Stimulated activated CD4-positive, alpha-beta T cell treated with anti-CD3 and anti-CD28 coated beads, Interleukin-2, amount 100 ng/mL, for 48 hours (primary cell): ENCODE measurements at regions not wholly inside any gene's neighbourhood (a gene's known extent, or its start where the extent isn't known, plus 50 kb on each side); places are given as distances from the start of the nearest gene placed in this dataset.
A peak's percentile ranks its signal among the peaks of the same experiment; 100 is the strongest.

Source experiments
- DNase-seq, 2 donors: peaks; one replicate each; pipeline ENCODE4 v3.0.0-alpha.2; 2020

DNA sequence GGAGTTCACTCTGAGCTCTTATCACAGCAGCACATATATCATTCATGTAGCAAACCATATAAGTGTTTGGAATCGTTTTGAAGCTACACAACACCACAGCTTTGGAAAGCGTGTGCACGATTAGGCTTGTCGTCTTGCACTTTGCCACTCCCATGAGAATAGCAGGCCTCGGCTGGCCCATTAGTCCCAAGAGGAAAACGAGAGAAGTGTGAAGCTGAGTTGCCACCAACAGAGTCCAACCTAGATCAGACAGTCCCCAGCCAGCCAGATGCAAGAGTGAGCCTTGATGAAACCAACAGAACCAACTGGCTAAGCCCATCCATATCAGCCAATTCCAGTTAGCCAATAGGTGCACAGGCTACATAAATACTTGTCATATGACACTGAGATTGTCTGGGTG lies 238.4 kb downstream of the C1orf94 start:
- no peak for DNase-seq

DNA sequence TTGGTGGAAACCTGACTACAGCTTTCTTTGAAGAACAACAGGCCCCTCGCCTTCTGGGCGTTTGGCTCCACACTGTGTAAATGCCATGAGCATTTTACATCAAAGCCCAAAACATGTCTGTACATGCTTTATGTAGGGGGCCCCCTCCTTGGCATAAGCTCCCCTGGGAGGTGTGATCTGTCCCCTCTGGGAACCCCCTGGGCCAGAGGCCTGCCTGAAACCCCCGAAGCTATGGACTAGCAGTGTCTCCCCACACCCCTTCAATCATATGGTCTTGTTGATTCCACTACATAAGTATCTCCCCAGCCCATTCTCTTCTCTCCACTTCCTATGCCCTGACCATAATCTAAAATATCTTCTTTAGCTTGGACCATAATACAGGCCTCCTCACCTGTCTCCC lies 241.5 kb downstream of the C1orf94 start:
- no peak for DNase-seq

DNA sequence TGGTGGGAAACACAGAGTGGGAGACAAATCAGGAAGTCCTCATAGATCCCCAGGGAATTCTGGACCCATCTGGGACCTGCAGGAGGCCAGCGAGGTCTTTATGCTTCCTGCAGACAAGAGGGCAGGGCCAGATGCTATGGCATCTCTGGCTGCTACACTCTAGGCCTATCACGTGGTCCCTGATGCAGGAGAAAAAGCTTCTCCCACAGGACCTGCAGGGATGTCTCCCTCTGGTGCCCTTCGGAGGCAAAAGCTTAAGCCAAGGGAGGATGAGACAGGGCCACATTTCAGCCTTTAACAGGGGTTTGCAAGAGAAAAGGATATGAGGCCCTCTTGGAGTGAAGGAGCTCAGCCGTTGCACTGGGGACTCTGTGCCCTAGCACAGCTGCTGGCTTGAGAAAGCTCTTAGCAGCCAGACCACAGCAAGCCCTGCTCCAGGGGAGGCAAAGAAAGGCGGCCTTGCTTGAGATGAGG lies 243.0 kb downstream of the C1orf94 start:
- no peak for DNase-seq

DNA sequence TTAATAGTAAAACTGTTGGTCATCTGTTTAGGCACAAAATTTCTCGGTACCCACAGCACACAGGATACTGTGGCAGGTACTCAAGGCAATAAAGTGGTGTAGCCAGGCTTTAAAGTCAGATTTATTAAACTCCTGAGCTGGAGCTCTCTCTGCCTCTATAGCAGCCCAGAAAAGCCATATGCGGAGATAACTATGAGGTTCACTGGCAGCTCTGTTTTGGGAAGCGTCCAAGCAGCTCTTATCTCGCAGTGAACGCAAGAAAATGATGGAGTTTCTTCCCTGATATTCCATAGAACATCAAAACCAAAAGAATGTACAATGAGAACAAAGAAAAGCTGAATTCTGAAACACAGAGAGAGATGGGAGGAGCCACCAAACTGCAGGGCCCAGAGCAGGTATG lies 248.3 kb downstream of the C1orf94 start:
- DNase-seq, result no peak

DNA sequence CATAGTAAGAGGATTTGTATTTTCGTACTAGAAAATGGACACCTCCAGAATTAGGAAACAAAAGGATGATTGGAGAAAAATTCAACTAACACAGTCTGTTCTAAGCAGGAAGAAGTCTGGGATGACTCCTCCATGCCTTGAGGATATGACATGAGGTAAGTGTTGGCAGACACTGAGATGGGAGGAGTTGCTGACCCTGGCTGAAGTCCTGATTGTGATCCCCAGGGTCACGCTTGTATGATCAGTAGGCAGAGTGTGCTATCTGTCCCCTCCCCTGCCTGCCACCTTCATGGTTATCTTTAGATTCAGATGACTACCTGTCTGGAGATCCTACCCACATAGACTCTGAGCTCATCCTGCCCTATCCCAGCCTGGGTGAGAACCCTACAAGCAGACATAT lies 249.1 kb downstream of the C1orf94 start:
- DNase-seq, result no peak

DNA sequence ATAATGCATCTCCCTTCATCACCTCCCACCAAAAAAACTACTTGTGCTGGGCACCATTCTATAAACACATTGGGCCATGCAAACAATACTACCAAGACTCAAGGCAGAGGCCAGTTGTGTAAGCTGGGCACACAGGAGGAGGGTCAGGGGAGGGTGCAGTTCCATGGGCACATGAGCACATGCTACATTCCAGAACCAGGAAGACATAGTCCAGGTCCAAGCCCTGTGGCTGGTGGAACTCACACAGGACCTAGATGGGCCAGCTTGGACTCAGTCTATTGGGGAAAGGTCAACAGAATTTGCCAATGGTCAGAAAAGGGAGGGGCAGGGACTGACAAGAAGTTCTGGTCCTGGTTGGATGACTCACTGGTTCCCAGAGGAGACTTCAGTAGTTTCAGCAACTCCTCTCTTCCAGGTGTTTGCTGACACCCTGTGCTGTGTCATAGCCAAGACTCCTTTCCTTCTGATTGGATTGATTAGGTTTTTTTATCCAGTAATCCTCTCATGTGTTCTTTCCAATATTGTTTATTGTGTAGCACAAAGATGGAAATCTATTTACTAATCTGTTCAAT lies 249.7 kb downstream of the C1orf94 start:
- no peak for DNase-seq

GRCh38 chr1:34427170-34427569 lies 250.5 kb downstream of the C1orf94 start:
- no peak for DNase-seq

GRCh38 chr1:34433099-34433498 lies 256.4 kb downstream of the C1orf94 start:
- no peak for DNase-seq

DNA sequence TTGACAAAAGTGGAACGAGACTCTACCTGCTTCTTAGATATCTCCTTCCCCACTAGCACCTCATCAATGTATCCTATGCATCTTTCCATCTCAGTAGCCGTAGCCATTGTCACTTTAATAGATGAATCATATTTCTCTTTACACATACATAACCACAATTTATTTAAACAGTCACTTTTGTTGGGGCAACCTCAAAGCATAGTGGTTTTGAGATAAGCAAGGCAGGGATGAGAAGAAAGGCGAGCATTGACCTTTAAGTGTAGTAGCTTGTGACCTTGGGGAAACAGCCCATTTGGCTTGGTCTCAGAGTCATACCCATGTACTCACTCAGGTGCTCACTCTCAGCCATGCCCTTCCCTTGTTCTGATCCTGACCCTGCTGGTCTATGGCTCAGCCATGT lies 260.1 kb downstream of the C1orf94 start:
- DNase-seq, result no peak

DNA sequence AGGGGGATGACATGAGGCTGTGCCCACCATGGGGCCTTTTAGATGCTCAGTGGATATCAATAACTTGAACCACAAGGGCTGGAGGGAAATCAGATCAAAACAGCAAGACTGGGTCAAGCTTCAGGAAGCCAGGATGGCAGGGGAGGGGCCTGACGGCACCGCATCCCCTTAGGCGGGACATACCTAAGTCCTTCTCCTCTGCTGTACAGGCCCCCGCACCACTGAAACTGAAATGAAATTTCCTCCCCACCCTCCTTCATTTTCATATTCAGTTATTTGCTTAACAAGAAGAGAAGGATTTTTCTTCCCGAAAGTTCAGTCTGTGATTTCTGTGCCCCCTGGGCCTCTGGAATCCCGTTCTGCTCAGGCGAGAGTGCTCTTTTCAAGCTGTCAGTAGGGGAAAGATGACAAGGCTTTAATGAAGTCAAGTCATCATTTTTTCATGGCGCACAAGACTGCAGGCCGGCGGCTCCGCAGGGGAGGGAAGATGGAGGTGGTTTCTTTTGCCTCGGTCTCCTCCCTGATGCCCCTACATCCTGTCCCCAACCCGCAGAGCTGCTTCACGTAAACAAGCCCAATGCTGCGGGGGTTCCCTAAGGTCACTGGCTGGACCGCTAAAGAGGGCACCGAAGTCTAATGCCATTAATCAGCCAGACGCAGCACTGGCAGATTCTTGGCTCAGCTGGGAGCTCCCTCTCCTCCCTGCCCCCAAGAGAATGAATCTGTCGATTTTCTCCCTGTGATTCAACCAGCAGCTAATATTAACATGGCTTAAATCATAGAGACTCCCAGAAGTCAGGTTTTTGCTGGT lies 264.8 kb downstream of the C1orf94 start:
- no peak for DNase-seq

- no peak for DNase-seq
These were observed 267.8 kb downstream of the C1orf94 start for GRCh38 chr1:34444516-34444915.

GRCh38 chr1:34450325-34450724 lies 273.6 kb downstream of the C1orf94 start:
- no peak for DNase-seq

GRCh38 chr1:34452451-34452850 lies 275.7 kb downstream of the C1orf94 start:
- no peak for DNase-seq

DNA sequence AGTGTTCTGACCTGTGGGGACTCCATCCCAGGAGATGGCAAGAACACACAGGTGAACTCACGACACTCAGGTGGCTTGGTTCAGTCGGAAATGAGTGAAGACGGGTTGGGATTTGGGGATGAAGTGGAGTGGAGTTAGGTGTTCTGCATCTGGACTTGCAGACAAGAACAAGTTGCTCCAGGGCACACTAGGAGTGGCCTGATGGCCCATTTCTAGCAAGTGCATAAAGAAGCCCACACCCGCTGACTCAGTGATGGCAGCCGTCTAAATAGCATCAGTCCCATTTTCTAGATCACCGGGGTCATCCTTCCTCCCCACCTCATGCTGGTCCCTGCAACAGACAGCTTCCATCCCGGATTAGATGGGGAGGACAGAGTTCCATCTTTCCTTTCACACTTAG lies 278.4 kb downstream of the C1orf94 start:
- DNase-seq, result no peak

GRCh38 chr1:34460193-34460592 lies 283.5 kb downstream of the C1orf94 start:
- peak; percentile 51 to 54 for DNase-seq

DNA sequence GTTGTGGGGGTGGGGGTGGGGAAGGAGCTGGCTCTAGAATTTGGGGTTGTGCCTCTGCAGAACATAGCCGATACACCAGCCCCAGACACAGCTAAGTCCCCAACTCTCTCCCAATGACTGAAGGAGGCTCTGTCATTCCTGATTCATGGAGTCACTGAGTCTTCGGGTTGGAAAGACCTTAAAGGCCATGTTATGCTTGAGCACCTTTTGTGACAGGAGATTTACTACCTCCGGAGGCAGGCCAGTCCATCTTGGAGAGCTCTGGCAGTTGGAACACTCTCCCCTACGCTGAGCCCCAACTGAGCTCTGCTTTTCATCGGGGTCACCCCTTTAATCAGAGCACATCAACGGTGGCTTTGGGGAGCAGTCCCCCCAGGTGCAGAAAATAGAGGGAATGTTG lies 284.4 kb upstream of the GJB5 start:
- no peak for DNase-seq

- DNase-seq, result no peak
These were observed 280.3 kb upstream of the GJB5 start for GRCh38 chr1:34474566-34474965.

DNA sequence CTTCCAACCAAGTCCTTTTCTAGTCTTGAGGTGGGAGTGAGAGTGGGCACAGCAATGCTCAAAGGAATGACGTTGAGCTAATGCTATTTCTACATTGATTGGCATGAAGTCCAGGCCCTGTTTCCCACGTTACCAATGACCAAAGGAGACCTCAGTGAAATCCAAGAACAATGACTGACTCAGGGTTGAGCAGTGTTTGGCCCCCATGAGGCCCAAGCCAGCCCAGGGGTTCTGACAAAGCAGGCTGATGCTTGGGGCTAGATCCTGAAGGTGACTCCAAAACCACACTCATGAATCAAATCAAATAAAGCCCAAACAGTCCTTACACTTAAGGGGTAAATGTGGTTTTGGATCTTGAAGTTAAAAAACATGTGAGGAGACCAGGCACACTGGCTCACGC lies 278.5 kb upstream of the GJB5 start:
- no peak for DNase-seq

DNA sequence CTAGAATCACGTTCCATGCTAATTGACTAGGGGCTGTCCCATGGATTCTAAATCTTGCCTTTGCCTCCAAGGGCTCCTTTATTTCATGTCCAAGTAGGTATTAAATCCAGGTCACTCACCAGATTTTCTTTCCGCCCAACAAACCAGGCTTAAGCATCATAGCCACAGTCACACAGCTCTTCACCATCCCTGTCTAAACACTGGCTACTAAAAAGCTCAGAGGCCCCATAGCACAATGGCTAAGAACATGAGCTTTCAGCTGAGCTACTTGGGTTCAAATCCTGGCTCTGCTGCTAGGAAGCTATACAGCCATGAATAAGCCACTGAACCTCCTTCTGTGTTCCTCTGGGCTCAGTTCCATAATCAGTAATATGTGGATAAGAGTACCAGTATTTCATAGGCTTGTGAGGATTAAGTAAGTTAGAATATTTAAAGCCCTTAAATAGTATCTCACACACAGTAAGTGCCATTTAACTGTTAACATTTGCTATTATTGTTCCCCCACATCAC lies 277.2 kb upstream of the GJB5 start:
- no peak for DNase-seq

DNA sequence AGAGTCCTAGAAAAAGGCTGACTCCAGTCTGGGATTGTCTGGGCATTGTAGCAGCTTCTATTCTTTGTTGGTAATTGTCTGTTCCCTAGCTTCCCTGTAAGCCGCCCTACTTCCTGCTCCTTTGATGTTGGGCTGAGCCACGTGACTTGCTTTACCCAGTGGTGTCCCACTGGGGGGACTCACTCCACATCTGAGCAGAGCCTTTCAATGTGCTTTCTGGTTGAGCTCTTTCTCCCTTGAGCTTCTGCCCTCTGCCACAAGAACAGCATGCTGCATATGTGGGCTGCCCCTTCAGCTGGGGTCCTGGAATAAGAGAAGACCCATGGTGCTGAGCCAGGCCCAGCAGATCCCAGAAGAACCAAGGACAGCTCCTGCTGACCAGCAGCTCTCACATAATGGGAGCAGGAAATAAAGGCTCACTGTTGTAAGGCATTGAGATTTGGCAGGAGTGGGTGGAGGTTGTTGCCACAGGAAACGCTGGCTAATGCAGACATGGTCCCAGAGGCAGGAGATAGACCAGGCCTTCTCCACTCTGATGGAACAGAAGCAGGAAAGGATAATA lies 276.3 kb upstream of the GJB5 start:
- no peak for DNase-seq

GRCh38 chr1:34479731-34480130 lies 275.1 kb upstream of the GJB5 start:
- no peak for DNase-seq

- DNase-seq, result no peak
These were observed 266.7 kb upstream of the GJB5 start for GRCh38 chr1:34488080-34488708.

DNA sequence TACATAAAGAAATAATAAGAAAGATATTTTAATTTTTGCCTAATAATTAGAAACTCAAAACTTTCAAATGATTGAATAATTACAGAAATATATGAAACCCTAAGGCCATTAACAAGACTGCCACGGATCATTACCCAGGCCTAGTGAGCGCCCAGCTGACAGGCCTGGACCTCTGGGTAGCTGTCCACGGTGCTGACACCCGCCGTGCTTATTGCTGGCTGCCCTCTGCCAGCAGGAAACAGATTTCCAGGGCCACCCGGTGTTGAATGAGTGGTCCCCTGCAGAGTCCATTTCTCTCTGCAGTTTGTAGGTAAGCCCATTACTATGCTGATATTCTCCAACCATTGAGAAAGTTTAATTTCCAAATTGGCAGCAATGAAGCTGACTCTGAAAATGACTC lies 254.4 kb upstream of the GJB5 start:
- DNase-seq, result peak in 1 of 2 donors; percentile 5

DNA sequence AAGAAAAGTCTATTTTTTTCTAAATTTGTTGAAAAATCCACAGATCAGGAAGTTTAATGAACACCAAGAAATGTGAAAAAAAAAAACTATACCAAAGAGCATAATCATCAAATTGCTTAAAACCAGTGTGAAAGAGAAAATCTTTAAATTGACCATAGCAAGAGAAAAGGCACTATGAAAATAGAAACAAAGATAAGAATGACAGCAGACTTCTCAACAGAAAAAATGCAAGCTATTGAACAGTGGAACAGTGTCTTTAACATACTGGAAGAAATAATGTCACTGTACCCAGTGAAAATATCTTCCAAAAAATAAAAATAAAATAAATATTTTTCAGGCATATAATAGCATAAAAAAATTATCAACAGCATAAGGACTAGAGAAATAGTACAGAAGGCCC lies 243.0 kb upstream of the GJB5 start:
- DNase-seq, result no peak
